ENCODE measurements at regions not wholly inside any gene's neighbourhood (a gene's known extent, or its start where the extent isn't known, plus 50 kb on each side); places are given as distances from the start of the nearest gene placed in this dataset.

GRCh38 chr9:91162311-91162710, 199.4 kb downstream of the AUH start:
- no peaks in the 10 kb centered on the region for H3K9me3 ChIP-seq
- no peak for TF ChIP-seq CTCF (IDR thresholded peaks at IDR 0.05)
- DNase-seq (peak in 1 of 3 donors; percentile 3), ATAC-seq (no peak)
- intact Hi-C loops (cut with DNase I, micrococcal nuclease), result no loop called here
- peaks cover 29% of the 10 kb centered on the region for H3K4me1 ChIP-seq (ENCODE audit: low read depth)
- no peak overlapping the region for H3K4me3 ChIP-seq
- no peaks in the 10 kb centered on the region for H3K36me3 ChIP-seq (ENCODE audit: low read depth)

- H3K9me3 ChIP-seq, result no peaks in the 10 kb centered on the region
- intact Hi-C loops (cut with DNase I, micrococcal nuclease), result no loop called here
- DNase-seq (peak; percentile 66 to 88 (median 72)), ATAC-seq (peak; percentile 60)
- no peak overlapping the region for H3K4me3 ChIP-seq
- peaks cover 29% of the 10 kb centered on the region for H3K4me1 ChIP-seq (ENCODE audit: low read depth)
- H3K36me3 ChIP-seq (ENCODE audit: low read depth), result no peaks in the 10 kb centered on the region
- no peak for TF ChIP-seq CTCF (IDR thresholded peaks at IDR 0.05)
Measured at GRCh38 chr9:91162784-91163443, 198.8 kb downstream of the AUH start.

- H3K4me3 ChIP-seq, result no peak overlapping the region
Measured at GRCh38 chr9:91163444-91163772, 198.3 kb downstream of the AUH start.

DNA sequence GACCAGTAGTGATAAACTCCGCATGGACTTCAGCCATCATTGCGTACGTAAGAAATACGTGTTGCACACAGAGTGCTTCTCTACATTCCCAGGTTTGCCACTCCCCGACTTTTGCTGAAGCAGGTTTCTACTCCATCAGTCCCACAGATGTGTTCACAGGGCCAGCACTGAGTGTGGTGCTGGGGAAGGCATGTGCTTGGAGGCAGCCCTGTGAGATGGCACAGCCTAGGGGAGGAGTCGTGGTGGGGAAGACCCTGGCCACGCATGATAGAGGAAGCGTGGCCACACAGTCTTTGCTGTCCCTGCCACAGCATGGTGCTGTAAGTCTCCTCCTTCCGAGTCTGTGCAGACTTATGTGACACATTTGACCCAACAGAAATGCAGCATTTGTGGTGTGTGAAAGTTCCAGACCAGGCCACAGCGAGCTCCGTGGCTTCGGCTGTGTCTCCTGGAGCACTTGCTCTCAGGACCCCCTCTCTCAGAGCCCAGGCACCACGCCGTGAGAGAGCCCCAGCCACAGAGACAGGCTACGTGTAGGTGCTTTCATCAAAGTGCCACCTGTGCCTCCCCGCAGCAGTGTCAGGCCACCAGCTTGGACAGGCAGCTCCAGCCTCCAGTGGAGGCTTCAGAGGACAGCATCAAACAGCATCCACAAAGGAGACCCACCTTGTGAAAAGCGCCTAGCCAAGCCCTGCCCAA, 197.8 kb downstream of the AUH start:
- ATAC-seq (peak; percentile 32), DNase-seq (peak in 1 of 3 donors; percentile 11)
- Histone ChIP-seq H3K9me3 (no peaks in the 10 kb centered on the region), H3K4me1 (ENCODE audit: low read depth) (peaks cover 29% of the 10 kb centered on the region), H3K4me3 (no peak overlapping the region), H3K36me3 (ENCODE audit: low read depth) (no peaks in the 10 kb centered on the region)
- no peak for TF ChIP-seq CTCF (IDR thresholded peaks at IDR 0.05)
- intact Hi-C loops (cut with DNase I, micrococcal nuclease), result no loop called here

More at GRCh38 chr9:91163444-91163772, 198.3 kb downstream of the AUH start:
- intact Hi-C loops (cut with DNase I, micrococcal nuclease), result no loop called here
- DNase-seq, result no peak
- no peak for ATAC-seq
- Histone ChIP-seq H3K9me3 (no peaks in the 10 kb centered on the region), H3K36me3 (ENCODE audit: low read depth) (no peaks in the 10 kb centered on the region), H3K4me1 (ENCODE audit: low read depth) (peaks cover 29% of the 10 kb centered on the region)
- TF ChIP-seq CTCF (IDR thresholded peaks at IDR 0.05), result no peak
